ENCODE measurements at regions not wholly inside any gene's neighbourhood (a gene's known extent, or its start where the extent isn't known, plus 50 kb on each side); places are given as distances from the start of the nearest gene placed in this dataset.

DNA sequence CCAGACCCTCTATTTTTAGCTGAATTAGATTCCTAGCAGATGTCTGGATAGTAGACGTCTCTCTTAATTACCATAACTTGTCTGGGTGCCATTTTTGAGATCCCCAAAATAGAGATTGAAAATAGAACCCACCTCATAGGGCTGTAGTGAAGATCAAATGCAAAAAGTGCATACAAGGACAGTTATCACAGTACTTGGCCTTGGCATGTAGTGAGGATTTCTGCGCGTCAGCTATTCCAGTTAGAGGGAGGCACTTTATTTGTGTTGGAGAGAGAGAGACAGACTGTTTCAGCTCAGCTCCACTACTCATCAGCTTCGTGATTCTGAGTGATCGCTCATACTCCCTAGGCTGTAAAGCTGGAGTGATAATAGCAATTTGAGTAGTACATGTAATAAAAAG is 59.6 kb upstream of the CDH13 start:
- no peak for DNase-seq

DNA sequence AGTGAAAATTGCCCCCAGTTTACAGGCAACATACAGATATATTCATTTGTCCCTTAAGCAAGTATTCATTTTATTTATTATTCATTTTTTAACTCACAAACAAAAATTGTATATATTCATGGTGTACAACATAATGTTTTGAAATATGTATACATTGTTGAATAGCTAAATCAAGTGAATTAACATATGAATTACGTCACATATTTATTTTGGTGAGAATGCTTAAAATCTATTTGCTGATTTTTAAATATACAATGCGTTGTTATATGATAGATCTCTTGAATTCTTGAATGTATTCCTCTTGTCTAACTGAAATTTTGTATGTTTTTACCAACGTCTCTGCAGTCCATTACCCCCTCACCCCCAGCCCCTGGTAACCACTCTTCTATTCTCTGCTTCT is 63.4 kb upstream of the CDH13 start:
- DNase-seq = no peak

DNA sequence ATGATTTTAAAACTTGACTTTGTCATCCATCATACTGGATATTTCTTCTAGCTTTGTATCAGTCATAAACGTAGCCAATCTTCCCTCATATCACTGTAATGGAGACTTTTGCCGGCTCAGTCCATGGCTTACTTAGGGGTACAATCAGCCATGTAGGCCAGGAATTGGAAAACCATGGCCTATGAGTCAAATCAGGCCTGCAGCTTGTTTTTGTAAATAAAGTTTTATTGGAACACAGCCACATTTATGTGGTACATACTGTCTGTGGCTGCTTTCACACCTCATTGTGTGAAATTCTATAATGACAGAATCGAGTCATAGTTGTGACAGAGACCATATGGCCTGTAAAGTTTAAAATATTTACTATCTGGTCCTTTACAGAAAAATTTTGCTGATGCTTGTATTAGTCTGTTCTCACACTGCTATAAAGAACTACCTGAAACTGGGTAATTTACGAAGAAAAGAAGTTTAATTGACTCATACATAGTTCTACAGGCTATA is 64.5 kb upstream of the CDH13 start:
- no peak for DNase-seq

DNA sequence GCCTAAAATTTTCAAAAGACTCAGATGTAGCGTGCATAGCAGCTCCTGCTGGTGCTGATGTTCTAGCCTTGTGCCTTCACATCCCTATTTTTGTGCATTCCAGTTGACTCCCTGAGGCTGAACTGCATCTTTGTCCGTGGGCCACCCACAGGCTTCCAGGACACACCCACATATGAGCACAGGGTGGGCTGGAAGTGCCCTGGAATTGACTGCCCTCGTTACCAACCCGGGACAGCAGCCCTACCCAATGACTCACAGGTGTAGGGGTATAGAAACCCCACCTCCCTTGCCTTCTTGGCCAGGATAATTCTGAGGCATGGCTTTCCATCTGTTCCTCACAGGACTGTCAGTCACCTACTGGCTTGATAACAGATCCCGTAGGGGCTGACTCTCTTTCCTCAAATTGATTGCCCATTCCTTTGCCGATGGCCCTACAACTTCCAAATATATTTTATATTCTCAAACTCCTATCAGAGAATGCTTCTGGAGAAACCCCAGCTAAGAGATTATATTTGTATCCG is 65.9 kb upstream of the CDH13 start:
- no peak for DNase-seq

DNA sequence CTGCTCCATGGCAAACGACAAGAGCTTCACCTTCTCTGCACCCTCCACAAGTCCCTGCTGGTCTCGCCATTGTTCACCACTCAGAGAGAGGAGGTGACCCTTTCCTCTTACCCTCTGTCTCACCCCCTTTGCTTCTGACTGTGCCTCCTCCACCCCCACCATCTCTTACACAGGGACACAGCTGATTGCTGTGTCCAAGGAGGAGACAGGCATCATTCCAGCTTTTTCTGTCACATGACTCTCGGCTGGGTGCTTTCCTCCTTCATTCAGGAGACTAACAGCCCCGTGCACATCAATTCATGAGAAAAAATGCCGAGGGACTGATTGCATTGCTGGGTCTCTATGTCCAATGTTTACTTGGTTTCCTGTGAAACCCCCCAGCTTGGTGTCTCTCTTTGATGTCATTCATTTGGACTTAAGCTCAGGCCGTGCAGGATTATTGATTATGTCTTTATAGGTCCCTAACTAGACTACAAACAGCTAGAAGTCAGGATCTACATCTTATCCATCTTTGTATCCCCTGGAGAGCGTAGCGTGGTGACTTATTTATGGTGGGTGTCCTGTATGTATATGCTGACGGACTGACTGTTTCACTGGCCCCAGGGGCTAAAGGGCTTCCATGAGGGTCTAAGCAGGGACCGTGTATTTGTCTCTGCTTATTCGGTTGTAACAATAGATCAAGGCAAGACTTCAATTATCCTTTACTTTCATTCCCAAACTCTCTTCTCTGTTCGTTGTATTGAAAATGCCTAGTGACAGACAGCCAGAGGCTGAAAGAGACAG is 82.2 kb upstream of the CDH13 start:
- DNase-seq = no peak

DNA sequence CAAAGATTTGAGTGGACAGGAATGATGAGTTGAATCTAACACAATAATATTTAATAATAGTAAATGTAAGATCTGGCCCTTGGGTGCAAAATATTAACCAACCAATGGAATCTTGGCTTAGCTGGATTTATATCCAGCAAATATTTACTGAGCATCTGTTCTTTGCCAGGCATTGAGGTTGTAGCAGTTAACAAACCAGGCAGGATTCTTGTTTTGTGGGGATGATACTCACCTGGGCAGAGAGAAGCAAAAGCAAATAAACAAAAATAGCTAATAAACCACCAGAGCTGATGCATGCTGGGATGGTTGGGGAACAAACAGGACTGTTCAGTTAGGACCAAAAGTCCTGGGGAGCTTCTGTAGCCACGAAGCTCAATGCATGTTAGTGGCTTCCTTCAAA is 84.1 kb upstream of the CDH13 start:
- DNase-seq = no peak

DNA sequence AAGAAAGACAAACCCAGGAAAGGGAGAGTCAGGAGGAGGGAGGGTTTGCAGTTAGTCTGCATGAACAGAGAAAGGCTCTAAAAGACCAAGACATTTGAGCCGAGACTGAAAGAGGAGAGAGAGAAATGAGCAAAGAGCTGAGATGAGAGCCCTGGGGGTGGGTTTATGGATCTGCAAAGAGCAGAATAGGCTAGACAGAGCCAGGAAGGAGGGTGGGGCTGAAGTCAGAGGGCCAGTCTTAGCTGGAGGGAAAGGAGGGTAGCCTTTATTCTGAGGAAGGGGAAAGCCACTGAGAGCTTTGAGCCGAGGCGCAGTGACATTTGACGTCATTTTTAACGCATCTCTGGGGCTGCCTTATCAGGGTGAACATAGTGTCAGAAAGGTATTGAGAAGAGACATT is 85.7 kb upstream of the CDH13 start:
- DNase-seq = no peak

DNA sequence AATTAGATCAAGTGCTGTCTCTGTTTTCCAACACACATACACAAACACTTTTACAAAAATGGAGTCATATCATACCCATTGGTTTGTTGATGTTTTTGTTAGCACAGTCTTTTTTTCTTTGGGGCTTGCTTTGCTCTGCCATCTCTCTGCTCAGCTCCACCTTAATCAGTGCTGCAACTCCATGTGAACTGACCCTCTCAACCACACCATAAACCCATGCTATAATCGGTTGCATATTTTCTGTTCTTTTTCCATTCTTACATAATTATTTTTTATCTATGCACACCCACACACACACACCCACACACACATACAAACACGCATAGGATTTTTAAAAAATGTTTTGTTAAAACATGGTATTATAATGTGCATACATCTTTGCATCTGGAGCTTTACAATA is 91.0 kb upstream of the CDH13 start:
- no peak for DNase-seq

DNA sequence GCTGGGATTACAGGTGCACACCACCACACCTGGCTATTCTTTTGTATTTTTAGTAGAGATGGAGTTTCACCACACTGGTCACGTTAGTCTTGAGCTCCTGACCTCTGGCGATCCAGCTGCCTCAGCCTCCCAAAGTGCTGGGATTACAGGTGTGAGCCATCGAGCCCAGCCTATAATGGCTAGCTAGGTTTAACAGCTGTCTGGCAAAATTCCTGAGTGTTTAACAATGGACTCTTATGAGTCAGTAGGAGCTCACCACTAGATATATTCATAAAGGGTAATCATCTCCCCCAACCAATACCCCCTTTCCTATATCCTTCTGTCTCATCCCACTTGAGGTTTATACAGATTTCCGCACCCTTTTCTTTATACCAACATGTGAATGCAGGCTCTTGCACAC is 91.5 kb upstream of the CDH13 start:
- no peak for DNase-seq

DNA sequence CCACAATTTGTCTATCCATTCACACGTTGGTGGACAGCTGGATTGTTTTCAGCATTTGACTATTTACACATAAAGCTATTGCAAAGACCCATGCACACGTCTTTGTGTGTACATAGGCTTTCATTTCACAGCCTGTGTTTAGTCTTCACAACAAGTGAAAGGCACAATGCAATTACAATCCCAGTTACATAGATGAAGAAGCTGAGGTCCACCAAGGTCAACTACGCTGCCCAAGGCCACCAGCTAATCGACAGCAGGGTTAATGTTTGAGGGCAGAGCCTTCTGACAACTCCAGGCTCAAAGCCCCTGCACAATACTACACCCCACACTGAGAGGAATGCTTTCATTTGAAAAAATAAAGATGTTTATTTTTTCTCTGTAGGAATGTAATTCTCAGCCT is 93.6 kb upstream of the CDH13 start:
- no peak for DNase-seq

DNA sequence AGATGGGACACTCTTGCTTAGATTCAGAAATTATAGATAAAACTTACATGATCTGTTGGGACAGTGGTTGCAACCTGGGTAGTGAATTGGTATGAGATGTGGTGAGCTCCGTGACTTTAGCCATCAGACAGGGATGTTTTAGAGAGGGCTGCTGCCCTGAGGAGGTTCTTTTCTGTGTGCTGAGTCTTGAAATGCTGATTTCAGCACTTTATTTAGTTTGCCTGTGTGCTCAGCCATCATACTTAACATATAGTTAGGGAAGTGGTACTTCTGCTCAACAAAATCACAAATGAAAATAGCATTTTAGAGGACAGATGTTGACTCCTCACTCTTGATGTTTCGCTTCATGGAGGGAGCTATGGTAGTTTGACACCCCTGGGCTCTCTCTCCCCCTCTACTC is 95.9 kb upstream of the CDH13 start:
- DNase-seq = no peak

DNA sequence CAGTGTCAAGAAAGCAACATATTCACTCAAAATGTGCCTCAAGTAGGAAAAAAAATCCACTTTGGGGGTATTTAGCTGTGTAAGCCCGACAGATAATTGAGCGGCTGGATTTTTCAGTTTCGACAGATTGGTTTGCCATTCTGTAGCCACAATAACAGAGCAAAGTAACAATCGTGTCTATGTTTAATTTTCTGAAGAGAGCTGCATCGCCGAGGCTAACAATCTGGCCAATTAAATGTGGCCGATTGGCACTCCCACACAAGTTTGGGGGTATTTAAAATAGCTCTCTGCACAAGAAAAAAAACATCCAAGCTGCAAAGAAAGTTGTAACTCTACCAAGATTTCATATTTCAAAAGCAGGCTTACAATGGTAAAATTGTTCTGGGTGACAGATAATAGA is 99.7 kb upstream of the CDH13 start:
- no peak for DNase-seq

DNA sequence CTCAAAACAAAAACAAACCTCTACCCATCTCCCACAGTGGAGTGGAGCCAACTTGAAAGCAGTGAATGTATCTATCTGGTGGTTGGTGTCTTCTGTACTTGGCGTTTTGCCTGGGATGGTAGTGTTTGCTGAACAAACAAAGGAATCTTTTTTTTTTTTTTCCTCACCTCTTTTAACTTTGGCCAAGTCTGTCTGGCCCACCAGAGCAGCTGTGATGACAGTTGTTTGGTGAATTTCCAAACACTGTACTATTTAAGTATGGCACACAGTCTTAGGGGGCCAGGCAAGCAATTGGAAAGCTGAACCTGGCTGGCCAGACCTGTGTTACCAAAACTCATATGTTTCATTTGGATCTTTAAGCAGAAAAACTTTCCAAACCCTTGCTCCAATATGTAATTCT is 101.8 kb upstream of the CDH13 start:
- no peak for DNase-seq

DNA sequence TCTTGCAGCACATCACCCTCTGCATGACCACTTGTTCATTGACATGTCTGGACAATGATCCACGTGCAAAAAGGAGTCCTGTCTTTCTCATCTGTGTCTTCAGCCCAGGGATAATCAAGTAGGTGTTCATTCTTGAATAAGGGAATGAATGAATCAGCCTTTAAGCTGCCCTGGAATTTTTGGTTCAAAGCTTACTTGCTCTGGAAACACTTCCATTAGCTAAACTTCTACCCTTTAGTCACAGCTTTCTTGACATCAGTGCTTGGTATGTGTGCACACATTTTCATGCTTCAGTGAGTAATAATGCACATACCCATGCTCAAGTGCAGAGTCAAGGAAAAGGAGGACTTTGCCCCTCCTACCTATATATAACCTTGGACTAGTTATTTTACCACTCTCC is 103.0 kb upstream of the CDH13 start:
- no peak for DNase-seq

DNA sequence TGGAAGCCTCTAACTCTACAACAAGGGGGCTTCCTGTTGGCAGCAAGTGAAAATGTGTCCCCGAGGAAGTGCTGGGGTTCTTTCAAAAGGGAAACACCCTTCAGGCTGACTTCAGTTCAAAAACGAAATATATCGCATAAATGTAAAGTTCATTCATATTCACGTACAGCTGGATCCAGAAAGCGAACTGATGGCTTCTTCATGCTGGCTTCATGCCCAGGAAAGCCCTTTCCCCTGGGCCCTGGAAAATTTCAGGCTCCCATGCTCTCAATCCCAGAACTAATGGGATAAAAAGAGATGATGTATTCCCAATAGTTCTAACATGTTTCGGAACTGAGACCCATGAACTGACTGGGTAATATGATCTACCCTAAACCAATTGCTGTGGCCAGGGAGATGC is 104.7 kb upstream of the CDH13 start:
- DNase-seq = no peak

DNA sequence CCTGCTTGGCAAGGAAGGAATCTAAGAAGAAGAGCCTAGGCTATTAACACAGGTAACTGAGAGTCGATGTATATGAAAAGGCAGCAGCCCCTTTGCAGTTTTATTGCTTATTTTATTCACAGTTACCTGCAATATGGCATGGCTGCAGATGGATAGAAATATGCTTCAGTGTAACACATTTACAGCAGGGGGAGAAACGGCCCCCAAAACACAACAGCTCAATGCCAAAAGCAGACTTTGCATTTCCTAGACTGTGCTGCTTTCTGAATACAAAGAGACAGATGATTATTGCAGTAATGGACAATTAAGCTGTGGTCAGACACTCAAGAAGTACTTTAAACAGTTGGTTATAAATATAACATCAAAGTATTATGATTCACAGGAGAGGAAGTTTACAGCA is 108.0 kb upstream of the CDH13 start:
- DNase-seq = no peak

DNA sequence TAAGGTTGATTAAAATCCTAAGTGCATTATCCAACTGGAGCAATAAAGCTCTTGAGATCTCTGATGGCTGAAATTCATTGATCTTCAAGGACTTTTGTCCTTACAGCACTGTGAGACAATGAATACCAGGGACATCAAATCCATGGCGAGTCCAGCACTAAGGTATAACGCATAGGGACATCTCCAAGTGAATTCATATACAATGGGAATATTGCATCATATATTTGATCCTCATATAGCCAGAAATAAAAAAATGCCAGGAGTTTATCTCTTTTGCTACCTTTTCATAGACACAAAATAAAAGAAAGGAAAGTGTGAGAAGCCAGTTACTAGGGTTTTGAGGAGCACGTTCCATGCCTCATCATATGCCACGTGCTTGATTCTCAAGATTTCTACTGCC is 112.5 kb upstream of the CDH13 start:
- DNase-seq = no peak

DNA sequence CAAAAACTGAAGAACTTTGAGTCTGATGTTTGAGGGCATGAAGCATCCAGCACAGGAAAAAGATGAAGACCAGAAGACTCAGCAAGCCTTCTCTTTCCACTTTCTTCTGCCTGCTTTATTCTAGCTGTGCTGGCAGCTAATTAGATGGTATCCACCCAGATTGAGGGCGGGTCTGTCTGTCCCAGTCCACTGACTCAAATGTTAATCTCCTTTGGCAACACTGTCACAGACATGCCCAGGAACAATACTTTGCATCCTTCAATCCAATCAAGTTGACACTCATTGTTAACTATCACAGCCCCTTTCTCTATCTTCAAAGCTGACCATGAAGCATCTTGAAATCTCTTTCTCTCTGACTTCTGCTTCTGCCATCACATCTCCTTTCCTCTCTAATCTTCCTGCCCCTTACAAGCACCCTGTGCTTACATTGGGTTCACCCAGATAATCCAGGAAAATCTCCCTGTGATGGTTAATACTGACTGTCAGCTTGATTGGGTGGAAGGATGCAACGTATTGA is 115.9 kb upstream of the CDH13 start:
- no peak for DNase-seq

DNA sequence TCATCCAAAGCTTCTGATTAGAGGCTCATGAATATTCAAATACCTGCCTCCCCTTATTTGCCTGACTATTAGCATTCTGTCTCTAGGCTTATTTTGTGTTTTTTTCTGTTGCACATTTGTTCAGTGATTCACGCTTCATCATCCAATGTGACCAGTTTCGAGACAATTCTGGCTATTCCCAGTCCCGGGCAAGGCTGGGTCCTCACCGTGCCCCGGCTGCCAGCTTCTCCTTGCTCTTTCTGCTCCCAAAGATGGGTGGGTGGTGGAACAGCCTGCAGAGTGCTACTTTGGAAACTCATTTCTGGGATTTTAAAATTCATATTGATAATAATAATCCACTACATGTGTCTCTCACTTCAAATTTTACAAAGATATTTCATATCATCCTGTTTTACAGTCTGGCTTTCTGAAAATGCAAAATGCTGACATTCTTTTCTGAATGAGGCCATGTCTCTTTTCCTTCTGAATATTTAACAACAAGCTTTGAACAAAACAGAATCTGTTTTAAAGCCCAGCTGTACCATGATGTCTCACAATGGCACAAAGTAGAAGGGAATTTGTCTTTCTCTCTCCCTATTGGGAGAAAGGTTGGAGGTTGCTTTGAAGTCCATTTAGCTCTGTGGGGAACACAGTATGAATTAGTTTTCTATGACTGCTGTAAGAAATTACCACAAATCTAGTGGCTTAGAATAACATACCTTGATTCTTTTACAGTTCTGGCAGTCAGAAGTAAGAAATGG is 116.9 kb upstream of the CDH13 start:
- DNase-seq = no peak

DNA sequence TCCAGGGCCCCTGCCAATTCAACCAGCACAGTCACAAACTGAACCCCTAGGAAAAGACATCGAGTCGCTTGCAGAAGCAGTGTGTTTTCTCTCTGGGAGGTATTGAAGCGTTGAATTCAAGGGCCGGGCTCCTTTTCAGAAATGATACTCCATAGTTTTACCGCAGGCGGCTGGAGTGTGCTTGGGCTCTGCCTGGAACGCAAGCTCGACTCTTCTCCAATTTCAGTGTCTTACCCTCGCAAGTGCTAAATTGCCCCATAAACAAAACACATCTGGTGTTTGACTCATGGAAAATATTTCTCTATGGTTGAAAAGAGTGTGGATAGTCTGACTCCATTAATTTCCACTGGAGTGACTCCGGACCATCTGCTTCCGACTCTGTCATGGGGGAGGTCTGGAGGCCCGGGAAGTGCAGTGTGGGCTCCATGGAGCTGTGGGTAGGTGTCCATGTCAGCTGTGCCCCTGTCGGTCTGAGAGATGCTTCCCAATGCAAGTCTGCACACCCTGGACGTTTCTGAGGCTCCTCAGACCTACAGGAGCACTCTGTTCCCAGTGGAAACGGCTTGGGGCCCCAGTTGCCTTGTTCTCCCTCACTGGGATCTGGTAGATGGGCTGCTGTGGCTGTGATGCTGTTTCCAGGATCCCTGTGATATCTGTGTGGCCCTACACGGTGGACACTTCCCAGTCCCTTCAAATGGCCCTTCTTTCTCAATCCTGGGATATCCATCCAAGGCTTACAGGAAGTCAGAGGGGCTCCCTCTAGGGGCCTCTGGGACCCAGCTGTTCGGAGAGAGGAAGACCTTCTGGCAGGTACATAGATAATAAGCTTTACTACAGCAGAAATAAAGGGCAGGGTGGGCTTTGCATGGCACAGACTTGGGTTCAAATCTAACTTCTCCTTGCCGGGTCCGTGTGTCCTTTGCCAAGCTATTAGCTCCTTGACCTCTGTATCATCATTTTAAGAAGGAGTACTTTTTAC is 119.8 kb upstream of the CDH13 start:
- no peak for DNase-seq

DNA sequence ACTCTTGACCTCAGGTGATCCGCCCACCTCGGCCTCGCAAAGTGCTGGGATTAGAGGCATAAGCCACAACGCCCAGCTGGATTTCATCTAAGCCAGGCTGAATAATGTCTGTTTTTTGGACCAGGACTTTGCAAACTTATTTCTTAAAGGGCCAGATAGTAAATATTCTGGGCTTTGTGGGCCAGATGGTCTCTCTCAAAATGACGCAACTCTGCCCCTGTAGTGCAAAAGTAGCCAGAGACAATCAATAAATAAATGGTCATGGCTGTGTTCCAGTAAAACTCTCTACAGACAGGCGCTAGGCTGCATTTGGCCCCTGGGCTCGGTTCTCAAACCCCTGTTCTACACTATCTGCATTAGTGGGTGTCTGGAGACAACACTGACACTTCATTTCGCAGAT is 121.9 kb upstream of the CDH13 start:
- no peak for DNase-seq

DNA sequence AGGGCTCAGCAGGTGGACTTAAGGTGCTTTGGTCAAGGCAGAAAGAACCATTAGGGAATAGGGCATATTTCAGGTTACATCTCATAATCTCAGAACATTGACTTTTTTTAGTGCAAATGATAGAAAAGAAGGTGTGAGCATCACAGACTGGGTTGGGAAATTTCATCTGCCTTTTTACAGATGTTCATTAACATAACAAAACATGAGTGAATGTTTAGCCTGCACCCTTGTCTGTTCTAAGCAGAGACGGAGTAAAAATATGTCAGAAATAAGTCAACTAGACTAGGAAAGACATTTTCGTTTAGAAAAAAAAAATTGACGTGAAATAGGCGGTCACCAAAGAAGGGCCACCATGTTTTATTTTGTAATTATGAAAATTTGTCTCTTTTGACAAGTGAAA is 127.5 kb upstream of the CDH13 start:
- no peak for DNase-seq

DNA sequence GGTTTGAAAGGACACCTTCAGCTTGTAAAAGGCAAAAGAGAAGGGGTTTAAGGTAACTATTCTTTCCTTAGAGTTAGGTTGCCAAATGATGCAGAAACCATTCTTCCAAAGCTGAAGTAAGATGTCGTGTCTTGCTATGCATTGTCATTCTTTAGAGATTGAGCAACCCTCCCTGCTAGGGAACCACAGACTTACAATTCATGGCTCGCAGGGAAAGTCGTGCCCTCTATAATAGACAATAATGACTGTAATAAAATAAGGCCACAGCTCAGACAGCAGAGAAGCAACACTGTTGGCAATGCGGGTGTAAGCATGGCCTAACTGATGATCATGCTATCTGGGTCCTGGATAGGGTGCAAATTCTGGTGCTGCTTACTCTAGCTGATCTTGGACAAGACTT is 129.6 kb upstream of the CDH13 start:
- no peak for DNase-seq
